Suppressor macrophage treated with lipopolysaccharide for 1 hour (primary cell): ENCODE measurements at regions not wholly inside any gene's neighbourhood (a gene's known extent, or its start where the extent isn't known, plus 50 kb on each side); places are given as distances from the start of the nearest gene placed in this dataset.
"Not testable (repeated sequence)": the region's sequence is repeated elsewhere in the genome, so short reads cannot be mapped to it uniquely, and the experiment has no call there.

Experiments
- DNase-seq, 3 donors: peaks; one replicate each; pipeline ENCODE4 v3.0.0-alpha.2; 2020 to 2022

DNA sequence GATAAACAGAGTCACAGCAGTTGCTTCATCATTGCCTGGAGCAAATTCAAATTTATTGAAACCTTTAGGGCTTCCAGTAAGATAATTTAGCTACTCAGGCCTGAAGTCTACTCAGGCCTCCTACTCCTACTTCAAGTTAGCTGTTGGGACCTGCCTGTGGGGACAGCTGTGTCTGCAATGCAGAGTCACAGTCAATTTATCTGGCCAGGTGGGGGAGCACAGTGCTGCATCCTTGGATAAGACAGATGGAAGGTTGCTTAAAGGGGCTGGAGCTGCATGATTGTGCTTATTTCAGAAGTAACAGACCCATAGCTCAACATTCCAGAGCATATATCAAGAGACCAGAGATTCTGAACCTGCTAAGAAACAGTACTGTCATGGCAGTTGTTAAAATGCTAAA is 932.1 kb downstream of the QKI start:
- DNase-seq = no peak

GRCh38 chr6:164345806-164346496 is 931.4 kb downstream of the QKI start:
- DNase-seq = no peak

- no peak for DNase-seq
Measured at GRCh38 chr6:164345327-164345726, 930.8 kb downstream of the QKI start.

DNA sequence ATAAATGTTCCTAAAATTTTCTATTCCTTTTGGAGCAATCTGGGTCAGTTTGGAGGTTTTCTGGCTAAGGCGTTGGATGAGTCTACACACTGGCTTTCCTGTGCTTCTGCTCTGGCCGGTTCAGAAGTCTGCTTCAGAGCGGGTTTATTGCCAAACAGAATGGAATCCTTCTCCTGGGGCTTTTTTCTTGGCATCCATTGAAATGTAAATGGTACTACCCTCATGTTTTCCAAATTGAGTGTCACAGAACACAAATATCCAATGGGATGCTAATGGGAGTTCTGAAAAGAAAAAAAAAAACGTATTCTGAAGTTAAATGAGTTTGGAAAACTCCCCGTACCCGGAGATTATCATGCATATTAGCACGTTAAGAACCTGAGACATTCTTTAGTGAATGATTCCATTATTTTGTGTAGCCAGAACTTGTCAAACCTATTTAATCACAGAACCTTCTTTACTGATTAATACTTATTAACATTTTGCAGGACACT is 930.3 kb downstream of the QKI start:
- no peak for DNase-seq

DNA sequence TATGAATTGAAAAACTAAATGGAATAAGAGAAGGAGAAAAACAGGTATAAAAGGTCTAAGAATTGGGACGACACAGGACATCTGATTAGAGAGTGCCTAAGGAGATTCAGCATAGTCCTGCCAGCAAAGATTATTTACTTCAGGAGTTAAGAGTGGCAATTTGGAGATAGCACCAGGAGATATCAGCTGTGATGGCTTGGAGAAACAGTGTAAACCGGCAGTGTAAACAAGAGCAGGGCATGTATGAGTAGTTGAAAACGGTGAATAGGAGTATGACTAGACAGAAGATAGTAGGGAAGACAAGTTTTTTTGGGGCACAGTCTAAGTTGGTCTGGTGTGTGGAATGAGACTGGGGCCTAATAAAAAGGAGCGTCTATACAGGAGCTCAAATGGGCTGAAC is 924.9 kb downstream of the QKI start:
- not testable (repeated sequence) for DNase-seq

GRCh38 chr6:164337925-164338397 is 923.4 kb downstream of the QKI start:
- DNase-seq = no peak

DNA sequence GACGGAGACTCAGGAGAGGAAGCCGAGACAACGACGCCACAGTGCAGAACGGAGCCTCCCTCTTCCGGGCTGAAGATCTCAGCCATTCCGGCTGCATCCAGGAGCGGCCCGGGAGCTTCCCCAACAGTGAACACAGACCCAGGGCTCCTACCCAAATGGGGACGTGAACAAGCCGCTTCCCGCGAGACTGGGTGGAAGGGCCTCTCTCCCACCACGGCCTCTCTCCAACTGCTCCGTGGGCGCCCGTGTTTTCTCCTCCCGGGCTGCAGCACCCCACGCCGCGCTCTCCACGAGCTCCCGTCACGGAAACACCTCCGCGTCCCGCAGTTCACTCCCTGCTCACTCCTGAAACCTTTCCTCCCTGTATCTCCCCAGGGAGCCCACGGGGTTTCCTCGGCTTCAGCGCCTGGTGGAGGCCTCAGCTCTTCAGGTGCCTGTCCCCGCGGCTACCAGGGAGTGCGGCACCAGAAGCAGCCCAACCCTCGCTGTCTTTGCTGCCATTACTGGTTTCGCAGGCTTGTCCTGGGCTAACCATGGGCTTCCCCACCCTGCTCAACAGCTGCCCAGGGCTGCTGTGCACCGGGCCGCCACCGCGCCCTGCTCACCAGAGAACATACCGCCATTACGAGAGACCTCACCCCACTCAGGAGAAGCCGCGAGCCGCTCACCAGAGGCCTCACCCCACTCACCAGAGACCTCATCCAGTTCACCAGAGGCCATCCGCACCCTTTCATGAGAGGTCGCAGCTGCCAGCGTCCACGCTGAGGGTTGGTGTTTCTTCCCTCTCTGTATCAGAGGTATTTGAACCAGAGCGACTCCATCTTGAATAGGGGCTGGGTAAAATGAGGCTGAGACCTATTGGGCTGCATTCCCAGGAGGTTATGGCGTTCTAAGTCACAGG is 922.8 kb downstream of the QKI start:
- no peak for DNase-seq

DNA sequence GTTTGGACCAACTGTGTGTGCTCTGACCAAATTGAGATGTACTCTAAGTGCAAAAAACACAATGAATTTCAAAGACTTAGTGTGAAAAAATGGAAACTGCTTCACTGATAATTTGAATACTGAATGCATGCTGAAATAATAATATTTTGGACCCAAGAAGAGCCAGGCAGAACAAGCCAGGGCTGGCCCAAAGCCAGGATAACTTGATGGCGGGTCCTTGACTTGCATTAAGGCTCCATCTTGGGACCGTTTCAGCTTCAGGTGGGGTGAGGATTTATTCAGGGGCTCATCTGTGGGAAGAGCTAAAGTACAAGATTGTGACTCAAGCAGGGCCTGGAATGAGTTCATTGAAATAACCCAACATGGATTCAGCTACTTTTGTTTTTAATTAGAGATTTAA is 921.9 kb downstream of the QKI start:
- no peak for DNase-seq

DNA sequence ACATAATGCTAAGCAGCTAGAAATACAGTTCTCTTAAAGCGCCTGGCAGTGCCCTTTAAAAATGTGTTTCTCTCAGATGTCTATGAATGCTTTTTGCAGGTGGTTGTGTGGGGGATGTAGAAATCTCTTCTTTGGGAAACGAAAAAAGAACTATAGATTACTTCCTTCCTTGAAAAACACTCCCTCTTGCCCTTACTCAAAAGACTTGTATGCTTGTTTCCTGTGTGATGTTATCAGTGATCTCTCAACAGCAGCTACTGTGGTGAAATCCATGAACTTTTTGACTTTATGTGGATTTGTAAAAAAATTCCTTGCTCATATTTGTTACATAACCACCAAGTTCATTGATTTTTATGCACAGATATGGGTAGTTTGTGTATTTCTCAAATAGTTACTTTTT is 916.5 kb downstream of the QKI start:
- no peak for DNase-seq

DNA sequence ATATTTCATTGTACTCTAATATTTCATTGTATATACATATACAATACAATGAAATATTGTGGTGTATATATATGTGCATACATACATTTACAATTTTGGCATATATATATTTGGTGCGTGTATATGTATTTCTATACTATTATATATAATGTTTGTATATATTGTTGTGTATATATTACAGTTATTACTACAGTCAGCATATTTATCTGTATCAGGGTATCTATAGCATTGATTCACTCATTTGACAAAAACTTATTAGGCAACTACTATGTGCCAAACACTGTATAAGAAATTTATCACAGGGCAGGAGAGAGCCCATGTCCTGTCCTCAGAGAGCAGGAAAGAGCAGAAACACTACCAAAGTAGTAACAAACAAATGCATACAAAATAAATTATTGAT is 910.6 kb downstream of the QKI start:
- DNase-seq = no peak

- DNase-seq = no peak
Measured at GRCh38 chr6:164322533-164322932, 908.0 kb downstream of the QKI start.

GRCh38 chr6:164321297-164321696 is 906.8 kb downstream of the QKI start:
- DNase-seq = no peak

DNA sequence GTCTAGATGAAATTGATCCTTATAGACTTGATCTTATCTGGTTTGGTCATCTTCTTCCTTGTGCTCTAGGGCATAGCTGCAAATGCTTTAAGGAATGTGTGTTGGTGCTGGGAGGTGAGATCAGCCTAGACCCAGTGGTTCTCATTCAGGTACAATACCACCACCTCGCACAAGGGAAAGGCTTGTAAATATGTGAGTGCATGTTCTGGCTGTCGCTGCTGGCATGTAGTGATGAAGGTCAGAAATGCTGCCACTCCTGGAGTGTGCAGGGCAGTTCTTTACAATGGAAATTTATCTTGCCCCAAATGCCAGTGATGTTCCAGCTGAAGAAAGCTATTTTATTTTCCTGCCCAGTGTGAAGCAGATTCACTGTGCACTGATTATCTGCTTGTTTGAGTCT is 900.9 kb downstream of the QKI start:
- no peak for DNase-seq

DNA sequence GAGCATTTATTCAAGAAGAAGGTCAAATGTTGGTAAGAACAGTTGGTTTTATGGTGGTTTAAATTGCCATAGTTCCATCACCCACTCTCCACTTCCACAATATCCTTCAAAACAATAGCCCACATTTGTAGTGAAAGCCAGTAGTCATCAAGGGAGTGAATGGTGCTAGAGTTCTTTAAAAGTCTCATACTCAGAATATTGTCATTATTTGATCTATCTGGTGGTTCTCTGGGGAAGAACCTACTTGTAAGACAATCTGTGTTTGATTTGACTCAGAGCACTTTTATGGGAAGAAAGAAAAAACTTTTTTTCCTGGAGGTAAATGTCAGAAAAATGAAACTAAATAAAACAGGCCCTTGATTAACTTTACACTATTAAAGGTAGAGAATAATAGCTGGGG is 893.8 kb downstream of the QKI start:
- DNase-seq = no peak

DNA sequence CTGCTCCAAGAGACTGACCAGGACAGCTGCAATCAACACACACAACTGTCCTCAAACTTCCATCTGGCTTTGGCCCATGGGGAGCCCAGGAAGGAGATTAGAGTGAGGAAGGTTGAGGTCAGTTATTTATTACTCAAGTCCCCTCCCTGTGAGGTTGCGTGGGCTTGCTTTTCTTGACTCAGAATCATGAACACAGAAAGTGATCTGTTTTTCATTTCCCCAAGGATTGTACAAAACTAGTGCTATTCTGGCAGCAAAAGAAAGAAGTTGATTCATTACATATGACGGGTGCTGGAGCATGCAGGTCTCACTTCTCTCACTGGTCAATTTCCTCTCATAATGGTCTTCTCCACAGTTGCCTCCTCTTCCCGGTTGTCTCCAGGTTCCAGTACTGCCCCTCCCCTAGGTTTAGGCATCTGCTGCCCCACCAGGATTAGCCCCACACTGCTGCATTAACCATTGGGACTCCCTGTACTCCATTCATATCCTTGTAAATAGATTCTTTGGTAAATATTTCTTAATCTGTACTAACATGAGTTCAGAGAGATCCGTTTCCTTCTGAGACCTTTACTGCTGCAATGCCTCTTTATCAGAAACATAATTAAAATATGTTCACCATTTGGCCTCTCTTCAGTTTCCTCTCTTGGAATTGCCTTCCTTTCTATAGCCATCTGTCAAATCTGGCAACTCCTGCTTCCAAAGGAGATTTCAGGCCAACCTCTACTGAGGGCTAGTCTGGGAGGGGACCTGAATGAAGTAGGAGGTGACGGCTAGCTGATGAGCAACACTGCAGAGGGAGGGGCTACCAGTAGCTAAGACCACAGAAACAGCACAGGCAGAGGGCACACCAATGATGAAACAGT is 888.8 kb downstream of the QKI start:
- DNase-seq = no peak

DNA sequence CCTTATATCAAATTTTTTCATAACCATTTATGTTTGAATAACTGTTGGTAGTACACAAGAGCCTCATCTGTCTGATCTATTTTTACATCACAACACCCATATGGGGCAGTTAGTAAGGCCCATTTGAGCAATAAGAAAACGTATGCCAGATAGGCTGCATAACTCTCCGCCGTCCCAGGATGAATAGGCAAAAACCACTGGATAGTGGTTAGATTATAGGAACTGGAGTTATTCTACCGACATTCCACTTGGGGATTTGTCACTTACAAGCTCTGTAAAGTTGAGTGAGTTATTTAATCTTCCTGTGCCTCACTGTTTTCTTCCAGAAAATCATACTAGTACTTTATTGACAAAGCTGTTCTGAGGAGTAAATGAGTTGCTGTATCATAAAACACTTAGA is 881.9 kb downstream of the QKI start:
- no peak for DNase-seq

- no peak for DNase-seq
Measured at GRCh38 chr6:164294047-164294784, 879.7 kb downstream of the QKI start.

DNA sequence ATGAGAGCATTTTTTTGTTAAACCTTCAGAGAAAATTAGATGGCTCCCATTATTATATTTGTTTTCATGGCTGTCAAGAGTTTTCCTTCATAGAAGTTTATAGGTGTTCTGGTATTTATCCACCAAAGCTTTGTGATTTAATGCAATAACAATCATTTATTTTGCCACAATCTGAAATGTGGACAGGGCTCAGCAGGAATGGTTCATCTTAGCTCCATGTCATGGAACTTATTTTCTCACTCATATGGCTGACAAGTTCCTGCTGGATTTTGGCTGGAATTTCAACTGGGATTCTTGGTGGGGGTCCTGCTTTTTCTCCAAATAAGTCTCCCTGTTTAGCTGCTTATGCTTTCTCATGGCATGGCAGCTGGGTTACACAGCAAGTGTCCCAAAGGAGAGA is 876.7 kb downstream of the QKI start:
- DNase-seq = no peak

DNA sequence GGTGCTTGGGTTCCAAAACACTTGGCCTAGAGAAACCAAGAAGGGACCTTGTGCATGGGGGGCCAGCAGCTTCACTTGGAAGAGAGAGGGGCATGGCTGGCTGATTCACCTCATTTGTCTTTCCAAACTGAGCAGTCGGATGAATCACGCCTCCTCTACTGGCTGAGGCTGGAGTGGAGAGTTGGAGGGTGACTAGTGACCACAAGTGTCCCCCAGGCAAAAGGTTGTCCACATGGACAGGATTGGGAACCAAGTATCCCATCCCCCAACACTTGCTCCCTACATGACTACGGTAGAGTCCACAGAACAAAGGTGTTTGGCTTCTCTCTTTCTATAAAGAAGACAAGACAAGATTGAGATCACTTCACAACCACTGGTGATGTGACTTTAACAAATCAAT is 875.6 kb downstream of the QKI start:
- DNase-seq = no peak

DNA sequence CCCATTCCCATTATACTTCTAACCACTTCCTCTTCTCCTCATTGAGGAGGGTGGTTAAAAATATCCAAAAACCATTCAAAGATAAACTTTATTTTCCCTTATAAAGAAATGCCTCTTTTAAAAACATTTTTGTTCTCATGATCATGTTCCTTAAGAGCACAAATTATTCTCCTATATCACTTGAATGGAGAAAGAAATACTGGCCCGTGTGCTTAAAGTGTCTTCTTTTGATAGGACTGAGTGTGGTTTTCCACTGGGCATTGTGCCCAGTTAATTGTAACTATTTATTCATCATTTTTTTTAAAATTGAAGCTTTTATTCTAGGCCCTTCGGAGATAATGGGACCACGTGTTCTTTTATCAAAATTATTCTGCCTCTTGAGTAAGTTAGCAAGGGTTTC is 871.5 kb downstream of the QKI start:
- no peak for DNase-seq

DNA sequence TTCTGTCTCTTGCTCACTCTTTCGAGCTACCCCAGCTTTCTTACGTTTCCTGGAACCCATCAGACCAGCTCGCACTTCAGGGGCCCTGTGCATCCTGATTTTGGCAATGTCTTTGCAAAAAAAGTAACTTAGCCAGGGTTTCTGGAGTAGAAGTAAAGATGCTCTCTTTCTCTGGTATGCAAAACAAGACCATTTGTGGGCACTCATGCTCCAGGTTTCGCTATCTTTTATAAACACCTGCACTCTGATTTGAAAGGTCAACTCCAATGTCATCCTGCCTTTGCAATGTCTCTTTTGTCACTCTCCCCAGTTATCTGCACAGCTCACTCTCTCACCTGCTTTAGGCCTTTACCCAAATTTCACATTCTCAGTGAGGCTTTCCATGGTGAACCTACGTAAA is 869.1 kb downstream of the QKI start:
- no peak for DNase-seq

DNA sequence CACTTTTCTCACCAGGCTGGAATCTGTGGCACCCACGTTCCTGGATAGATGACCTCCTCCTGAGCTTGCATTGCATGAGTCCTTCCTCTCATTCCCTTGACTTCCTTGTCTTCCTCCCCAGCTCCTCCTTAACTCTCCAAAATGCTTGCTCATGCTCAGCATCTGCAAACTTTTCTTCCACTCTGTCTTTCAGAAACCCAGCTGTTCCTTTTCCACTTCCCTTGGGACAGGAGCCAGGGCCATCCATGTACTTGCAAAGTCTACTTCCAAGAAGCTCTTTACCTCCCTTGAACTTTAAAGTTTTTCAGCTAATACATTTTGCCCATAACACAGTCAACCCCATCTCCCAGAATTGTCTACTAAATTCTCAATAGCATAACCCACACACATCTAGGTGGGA is 861.7 kb downstream of the QKI start:
- DNase-seq = no peak
